ENCODE measurements at regions not wholly inside any gene's neighbourhood (a gene's known extent, or its start where the extent isn't known, plus 50 kb on each side); places are given as distances from the start of the nearest gene placed in this dataset.
"Not testable (repeated sequence)": the region's sequence is repeated elsewhere in the genome, so short reads cannot be mapped to it uniquely, and the experiment has no call there.

DNA sequence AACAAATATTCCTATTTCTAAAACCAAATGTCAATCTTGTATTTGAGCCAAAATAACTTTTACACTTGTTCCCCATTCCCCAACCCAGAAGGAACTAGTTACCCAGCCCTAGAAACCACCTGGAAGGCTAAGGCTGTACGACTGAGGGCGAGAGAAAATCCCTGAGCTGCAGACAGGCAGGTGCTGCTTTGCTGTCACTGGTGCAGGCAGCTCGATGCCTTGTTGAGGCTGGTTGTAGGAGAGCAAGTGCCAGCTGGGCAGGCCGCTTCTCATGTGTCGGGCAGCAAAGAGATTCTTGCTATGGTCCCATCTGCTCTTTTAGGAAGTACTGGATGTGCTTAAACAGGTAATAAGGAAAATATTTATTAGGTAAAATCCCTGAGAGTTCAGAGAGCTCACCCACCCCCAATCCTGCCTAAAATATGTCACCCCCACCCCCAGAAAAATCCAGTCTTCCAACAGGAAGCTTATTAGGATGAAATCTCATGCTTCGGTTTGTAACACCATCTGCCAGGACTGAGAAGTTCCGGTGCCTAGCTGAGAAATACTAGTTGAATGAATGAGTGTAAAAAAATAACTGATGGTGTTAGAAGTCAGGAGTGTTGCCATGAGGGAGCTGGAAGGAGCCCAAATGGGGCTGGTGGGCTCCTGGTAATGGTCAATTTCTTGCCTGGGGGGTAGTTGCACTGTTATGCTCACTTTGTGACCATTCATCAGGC is 91.1 kb upstream of the DMRT1 start:
- Histone ChIP-seq H3K27me3 (ENCODE audit: control insufficient read depth in 3 of 3, insufficient read depth in 3 of 3, low read length in 3 of 3) (no peaks in the 10 kb centered on the region), H3K4me1 (ENCODE audit: control insufficient read depth in 3 of 3, insufficient read depth in 3 of 3, low read length in 3 of 3) (peaks cover 22 to 37% (median 28%) of the 10 kb centered on the region in 3 donors), H3K4me3 (ENCODE audit: low read length in 3 of 3) (no peak overlapping the region), H3K36me3 (ENCODE audit: control insufficient read depth in 3 of 3, insufficient read depth in 3 of 3, low read length in 3 of 3) (peaks cover 0 to 7% (median 4%) of the 10 kb centered on the region in 3 donors), H3K9ac (ENCODE audit: low read depth in 1 of 3, low read length in 3 of 3) (peak overlapping the region in 1 of 3 donors; percentile 16), H3K9me3 (ENCODE audit: control insufficient read depth in 3 of 3, low read length in 3 of 3) (no peaks in the 10 kb centered on the region), H3K27ac (ENCODE audit: low read depth, low read length) (peak overlapping the region; percentile 64)

DNA sequence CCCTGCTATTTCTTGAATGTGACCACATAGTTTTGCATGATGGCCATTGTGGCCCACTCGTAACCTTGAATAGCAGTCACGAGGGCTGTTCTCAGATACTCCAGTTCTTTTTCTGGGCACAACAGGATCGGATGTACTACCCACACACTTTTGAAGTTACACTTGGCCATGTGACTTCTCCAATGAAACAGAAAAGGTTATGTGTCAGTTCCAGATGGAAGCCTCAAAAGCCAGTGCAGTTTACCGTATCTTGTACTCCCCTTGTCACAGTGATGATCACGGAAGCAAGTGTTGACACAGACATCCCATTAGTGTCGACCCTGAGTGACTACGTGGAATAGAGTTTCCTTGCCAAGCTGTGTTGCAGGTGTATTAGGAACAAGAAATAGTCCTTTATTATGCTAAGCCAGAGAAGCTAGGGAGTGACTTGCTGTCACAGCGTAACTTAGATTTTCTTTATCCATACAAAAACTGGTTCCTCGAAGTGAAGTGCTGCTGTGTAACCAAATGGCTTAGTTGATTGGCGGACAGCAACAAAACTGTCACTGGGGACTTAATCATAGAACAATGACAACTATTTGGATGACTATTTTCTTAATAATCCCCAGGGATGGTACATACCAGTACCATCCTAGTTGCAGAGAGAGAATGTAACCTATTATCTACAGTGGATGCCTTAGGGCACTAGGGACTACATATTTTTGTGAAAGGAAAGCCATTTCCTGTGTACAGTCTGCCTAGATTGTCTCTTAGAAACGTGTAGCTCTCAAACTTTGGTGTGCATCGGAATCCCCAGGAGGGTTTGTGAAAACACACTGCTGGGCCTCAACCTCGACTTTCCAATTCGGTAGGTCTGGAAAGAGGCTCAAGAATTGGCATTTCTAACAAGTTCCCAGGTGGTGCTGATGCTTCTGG is 90.1 kb upstream of the DMRT1 start:
- Histone ChIP-seq H3K27me3 (ENCODE audit: control insufficient read depth in 3 of 3, insufficient read depth in 3 of 3, low read length in 3 of 3) (no peaks in the 10 kb centered on the region), H3K9ac (ENCODE audit: low read depth in 1 of 3, low read length in 3 of 3) (no peak overlapping the region), H3K9me3 (ENCODE audit: control insufficient read depth in 3 of 3, low read length in 3 of 3) (no peaks in the 10 kb centered on the region), H3K4me1 (ENCODE audit: control insufficient read depth in 3 of 3, insufficient read depth in 3 of 3, low read length in 3 of 3) (peaks cover 24 to 38% (median 31%) of the 10 kb centered on the region in 3 donors), H3K36me3 (ENCODE audit: control insufficient read depth in 3 of 3, insufficient read depth in 3 of 3, low read length in 3 of 3) (peaks cover 0 to 7% (median 4%) of the 10 kb centered on the region in 3 donors), H3K4me3 (ENCODE audit: low read length in 3 of 3) (no peak overlapping the region), H3K27ac (ENCODE audit: low read depth, low read length) (peak overlapping the region; percentile 64)

DNA sequence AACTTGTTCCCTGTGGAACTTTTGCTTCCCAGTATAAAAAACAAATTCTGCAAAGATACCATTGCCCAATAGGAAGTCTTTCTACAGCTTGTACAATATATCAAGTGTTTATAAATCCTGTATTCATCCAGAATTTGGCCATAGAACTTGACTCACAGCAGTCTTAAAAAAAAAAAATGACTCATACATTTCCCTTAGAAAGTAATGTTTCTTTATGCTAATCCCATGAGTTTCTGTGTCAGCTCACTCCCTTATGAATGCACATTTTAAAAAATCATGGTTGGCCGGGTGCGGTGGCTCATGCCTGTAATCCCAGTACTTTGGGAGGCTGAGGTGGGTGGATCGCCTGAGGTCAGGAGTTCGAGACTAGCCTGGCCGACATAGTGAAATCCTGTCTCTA is 89.3 kb upstream of the DMRT1 start:
- Histone ChIP-seq H3K4me3 (ENCODE audit: low read length in 3 of 3) (no peak overlapping the region), H3K9ac (ENCODE audit: low read depth in 1 of 3, low read length in 3 of 3) (no peak overlapping the region), H3K27me3 (ENCODE audit: control insufficient read depth in 3 of 3, insufficient read depth in 3 of 3, low read length in 3 of 3) (no peaks in the 10 kb centered on the region), H3K27ac (ENCODE audit: low read depth, low read length) (no peak overlapping the region), H3K4me1 (ENCODE audit: control insufficient read depth in 3 of 3, insufficient read depth in 3 of 3, low read length in 3 of 3) (peaks cover 24 to 38% (median 31%) of the 10 kb centered on the region in 3 donors), H3K36me3 (ENCODE audit: control insufficient read depth in 3 of 3, insufficient read depth in 3 of 3, low read length in 3 of 3) (peaks cover 0 to 4% (median 2%) of the 10 kb centered on the region in 3 donors), H3K9me3 (ENCODE audit: control insufficient read depth in 3 of 3, low read length in 3 of 3) (no peaks in the 10 kb centered on the region)

DNA sequence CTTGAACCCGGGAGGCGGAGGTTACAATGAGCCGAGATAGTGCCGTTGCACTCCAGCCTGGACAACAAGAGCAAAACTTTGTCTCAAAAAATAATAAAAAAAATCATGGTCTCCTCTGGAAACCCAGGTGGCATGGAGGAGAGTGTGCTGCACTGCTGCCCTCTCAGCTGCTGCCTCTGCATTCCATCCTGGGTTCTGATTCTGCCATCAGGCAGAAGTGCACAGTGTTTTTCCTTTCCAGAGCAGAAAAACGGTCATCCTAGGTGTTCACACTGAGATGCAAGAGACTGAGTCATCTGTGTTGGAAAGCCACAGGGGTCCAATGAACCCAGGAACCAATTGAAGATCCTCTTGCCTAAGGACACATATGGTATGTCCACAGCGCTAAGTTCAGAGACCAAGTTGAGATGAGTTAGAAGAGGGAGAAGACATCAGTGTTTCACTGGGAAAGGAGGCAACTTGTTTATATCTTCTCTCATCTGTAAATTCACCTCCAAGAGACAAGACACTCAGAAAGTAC is 88.8 kb upstream of the DMRT1 start:
- H3K27me3 ChIP-seq (ENCODE audit: control insufficient read depth in 3 of 3, insufficient read depth in 3 of 3, low read length in 3 of 3) = no peaks in the 10 kb centered on the region
- H3K27ac ChIP-seq (ENCODE audit: low read depth, low read length) = no peak overlapping the region
- H3K36me3 ChIP-seq (ENCODE audit: control insufficient read depth in 3 of 3, insufficient read depth in 3 of 3, low read length in 3 of 3) = peaks cover 0 to under 1% (median 0%) of the 10 kb centered on the region in 3 donors
- no peaks in the 10 kb centered on the region for H3K9me3 ChIP-seq (ENCODE audit: control insufficient read depth in 3 of 3, low read length in 3 of 3)
- no peak overlapping the region for H3K4me3 ChIP-seq (ENCODE audit: low read length in 3 of 3)
- H3K9ac ChIP-seq (ENCODE audit: low read depth in 1 of 3, low read length in 3 of 3) = no peak overlapping the region
- peaks cover 24 to 38% (median 31%) of the 10 kb centered on the region in 3 donors for H3K4me1 ChIP-seq (ENCODE audit: control insufficient read depth in 3 of 3, insufficient read depth in 3 of 3, low read length in 3 of 3)

DNA sequence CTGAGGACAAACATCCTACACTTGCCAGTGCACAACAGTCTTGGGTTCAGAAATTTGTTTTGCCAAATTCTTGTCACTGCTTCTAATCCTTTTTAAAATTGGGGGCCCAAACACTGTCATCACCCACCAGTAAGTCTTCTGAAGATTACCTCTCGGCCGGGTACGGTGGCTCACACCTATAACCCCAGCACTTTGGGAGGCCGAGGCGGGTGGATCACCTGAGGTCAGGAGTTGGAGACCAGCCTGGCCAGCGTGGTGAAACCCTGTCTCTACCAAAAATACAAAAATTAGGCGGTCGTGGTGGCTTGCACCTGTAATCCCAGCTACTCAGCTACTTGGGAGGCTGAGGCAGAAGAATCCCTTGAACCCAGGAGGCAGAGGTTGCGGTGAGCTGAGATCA is 87.8 kb upstream of the DMRT1 start:
- H3K27me3 ChIP-seq (ENCODE audit: control insufficient read depth in 3 of 3, insufficient read depth in 3 of 3, low read length in 3 of 3); H3K9me3 ChIP-seq (ENCODE audit: control insufficient read depth in 3 of 3, low read length in 3 of 3); H3K36me3 ChIP-seq (ENCODE audit: control insufficient read depth in 3 of 3, insufficient read depth in 3 of 3, low read length in 3 of 3); H3K9ac ChIP-seq (ENCODE audit: low read depth in 1 of 3, low read length in 3 of 3); H3K4me3 ChIP-seq (ENCODE audit: low read length in 3 of 3); H3K27ac ChIP-seq (ENCODE audit: low read depth, low read length): not testable (repeated sequence)
- peaks cover 24 to 38% (median 31%) of the 10 kb centered on the region in 3 donors for H3K4me1 ChIP-seq (ENCODE audit: control insufficient read depth in 3 of 3, insufficient read depth in 3 of 3, low read length in 3 of 3)

DNA sequence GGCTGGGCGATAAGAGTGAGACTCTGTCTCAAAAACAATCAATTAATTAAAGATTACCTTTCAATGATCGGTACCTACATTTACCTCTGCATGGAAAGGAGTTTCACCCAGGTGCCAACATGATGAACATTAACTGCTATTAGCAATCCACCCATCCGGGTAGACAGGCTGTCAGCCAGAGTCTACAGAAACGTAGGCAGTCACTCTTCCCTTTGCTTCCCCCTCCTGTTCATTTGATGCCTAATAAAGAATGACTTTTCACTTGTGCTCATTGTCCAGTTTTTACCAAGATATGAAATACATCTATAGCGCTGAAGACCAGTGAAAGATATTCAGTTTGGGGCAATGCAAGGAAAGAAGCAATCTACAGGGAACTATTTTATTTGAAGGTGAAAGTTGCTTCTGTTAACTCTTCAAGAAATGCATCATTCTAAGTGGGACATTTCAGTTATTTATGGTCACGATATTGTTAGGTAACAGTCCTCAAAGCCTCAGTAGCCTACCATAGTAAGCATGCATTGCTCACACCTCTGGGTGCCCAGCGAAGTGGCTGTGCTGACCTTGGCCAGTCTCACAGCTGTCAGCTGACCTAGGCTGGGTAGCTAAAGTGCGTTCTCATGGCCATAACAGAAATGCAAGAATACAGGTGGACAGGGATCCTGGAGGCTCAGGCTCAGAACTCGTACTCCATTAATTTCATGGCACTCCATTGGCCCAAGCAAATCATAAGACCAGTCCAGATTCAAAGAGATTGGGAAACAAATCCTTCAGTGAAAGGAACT is 87.2 kb upstream of the DMRT1 start:
- H3K36me3 ChIP-seq (ENCODE audit: control insufficient read depth in 3 of 3, insufficient read depth in 3 of 3, low read length in 3 of 3) = no peaks in the 10 kb centered on the region
- H3K9ac ChIP-seq (ENCODE audit: low read depth in 1 of 3, low read length in 3 of 3) = no peak overlapping the region
- peaks cover 24 to 34% (median 31%) of the 10 kb centered on the region in 3 donors for H3K4me1 ChIP-seq (ENCODE audit: control insufficient read depth in 3 of 3, insufficient read depth in 3 of 3, low read length in 3 of 3)
- no peaks in the 10 kb centered on the region for H3K27me3 ChIP-seq (ENCODE audit: control insufficient read depth in 3 of 3, insufficient read depth in 3 of 3, low read length in 3 of 3)
- no peak overlapping the region for H3K27ac ChIP-seq (ENCODE audit: low read depth, low read length)
- no peak overlapping the region for H3K4me3 ChIP-seq (ENCODE audit: low read length in 3 of 3)
- no peaks in the 10 kb centered on the region for H3K9me3 ChIP-seq (ENCODE audit: control insufficient read depth in 3 of 3, low read length in 3 of 3)

DNA sequence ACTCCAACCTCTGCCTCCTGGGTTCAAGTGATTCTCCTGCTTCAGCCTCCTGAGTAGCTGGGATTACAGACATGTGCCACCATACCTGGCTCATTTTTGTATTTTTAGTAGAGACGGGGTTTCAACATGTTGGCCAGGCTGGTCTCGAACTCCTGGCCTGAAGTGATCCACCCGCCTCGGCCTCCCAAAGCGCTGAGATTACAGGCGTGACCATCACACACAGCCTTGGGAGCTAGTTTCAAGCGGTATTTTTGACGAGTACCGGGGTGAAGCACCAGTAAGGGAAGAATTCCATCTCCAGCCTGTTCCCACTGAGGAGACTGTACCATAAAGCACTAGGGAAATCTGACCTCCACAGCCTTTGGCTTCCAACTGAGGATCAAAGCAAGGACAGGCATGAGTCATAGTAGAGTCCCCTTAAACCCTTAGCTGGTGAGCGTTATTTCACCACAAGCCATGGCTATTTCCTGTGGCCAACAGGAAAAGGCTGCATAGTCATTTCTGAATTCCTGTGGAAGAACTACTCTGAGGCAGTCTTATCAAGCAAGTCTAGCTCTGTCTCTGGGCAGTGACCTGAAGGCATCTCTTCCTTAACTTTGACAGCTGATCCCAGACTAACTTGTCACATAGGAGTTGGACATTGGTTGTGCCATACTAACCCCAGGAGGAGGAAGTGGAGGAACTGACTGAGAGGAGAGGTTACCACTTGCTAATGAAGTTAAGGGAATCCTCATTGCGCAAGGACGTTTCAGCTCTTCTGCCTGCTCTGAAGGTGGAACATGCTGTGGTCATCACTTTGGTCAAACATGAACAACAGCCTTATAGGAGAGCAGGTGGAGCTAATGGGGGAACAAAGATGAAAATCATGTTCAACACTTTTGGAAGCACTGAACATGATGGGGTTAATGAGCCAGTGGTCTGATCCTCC is 85.8 kb upstream of the DMRT1 start:
- Histone ChIP-seq H3K9me3 (ENCODE audit: control insufficient read depth in 3 of 3, low read length in 3 of 3) (no peaks in the 10 kb centered on the region), H3K27me3 (ENCODE audit: control insufficient read depth in 3 of 3, insufficient read depth in 3 of 3, low read length in 3 of 3) (no peaks in the 10 kb centered on the region), H3K4me1 (ENCODE audit: control insufficient read depth in 3 of 3, insufficient read depth in 3 of 3, low read length in 3 of 3) (peaks cover 20 to 23% (median 20%) of the 10 kb centered on the region in 3 donors), H3K27ac (ENCODE audit: low read depth, low read length) (peak overlapping the region; percentile 17), H3K36me3 (ENCODE audit: control insufficient read depth in 3 of 3, insufficient read depth in 3 of 3, low read length in 3 of 3) (no peaks in the 10 kb centered on the region), H3K9ac (ENCODE audit: low read depth in 1 of 3, low read length in 3 of 3) (no peak overlapping the region), H3K4me3 (ENCODE audit: low read length in 3 of 3) (no peak overlapping the region)

DNA sequence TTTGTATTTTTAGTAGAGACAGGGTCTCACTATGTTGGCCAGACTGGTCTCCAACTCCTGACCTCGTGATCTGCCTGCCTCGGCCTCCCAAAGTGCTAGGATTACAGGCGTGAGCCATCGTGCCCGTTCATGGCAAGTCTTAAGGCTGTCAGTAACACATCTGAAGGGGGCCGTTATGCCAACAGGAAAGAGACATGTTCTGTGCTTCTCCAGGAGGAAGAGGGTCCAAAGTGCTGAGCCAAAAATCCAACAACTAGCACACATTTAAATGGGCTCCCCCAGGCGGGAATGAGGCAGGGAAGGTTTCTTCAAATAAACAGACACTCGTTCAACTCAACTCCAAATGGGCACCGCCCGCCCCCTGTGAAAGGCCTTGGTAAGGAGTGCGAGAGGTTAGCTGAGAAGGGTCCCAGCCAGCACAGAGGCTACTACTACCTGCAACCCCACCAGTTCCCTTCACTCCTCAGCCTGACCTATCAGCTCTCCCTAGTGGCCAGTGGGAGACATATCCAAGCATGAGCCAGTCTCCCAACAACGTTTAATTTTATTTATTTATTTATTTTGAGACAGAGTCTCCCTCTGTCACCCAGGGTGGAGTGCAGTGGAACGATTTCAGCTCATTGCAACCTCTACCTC is 84.1 kb upstream of the DMRT1 start:
- H3K9ac ChIP-seq (ENCODE audit: low read depth in 1 of 3, low read length in 3 of 3) = no peak overlapping the region
- no peaks in the 10 kb centered on the region for H3K27me3 ChIP-seq (ENCODE audit: control insufficient read depth in 3 of 3, insufficient read depth in 3 of 3, low read length in 3 of 3)
- no peaks in the 10 kb centered on the region for H3K9me3 ChIP-seq (ENCODE audit: control insufficient read depth in 3 of 3, low read length in 3 of 3)
- H3K4me1 ChIP-seq (ENCODE audit: control insufficient read depth in 3 of 3, insufficient read depth in 3 of 3, low read length in 3 of 3) = peaks cover 8 to 10% (median 9%) of the 10 kb centered on the region in 3 donors
- no peaks in the 10 kb centered on the region for H3K36me3 ChIP-seq (ENCODE audit: control insufficient read depth in 3 of 3, insufficient read depth in 3 of 3, low read length in 3 of 3)
- no peak overlapping the region for H3K4me3 ChIP-seq (ENCODE audit: low read length in 3 of 3)
- H3K27ac ChIP-seq (ENCODE audit: low read depth, low read length) = no peak overlapping the region
